ENCODE measurements at regions not wholly inside any gene's neighbourhood (a gene's known extent, or its start where the extent isn't known, plus 50 kb on each side); places are given as distances from the start of the nearest gene placed in this dataset.

DNA sequence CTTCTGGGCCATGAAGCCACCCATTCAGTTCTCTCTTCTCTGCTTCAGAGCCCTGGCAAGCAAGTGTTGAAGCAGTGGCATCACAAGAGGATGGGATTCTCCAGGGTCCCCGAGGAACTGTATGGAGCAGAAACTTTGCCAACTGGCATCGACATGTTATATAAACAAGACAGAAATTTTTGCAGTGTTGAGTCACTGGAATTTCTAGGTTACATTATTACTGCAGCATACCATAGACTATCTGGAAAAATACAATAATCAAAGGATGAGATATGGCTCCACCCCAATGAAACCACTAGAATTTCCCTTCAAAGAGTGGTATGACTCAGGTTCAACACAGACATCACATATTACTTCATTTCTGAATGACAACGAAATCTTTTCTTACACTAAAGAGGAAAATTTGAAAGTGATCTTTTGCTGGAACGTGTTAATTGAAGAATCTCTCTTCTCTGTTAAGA, 343.0 kb upstream of the DYNLRB2 start:
- Histone ChIP-seq H3K27ac (ENCODE audit: insufficient read depth, low read depth, low read length) (peak overlapping the region; percentile 93), H3K9me3 (replicated peaks; ENCODE audit: control insufficient read depth, insufficient read depth, low read length) (no peaks in the 10 kb centered on the region), H3K36me3 (ENCODE audit: control insufficient read depth in 2 of 2, extremely low read depth in 1 of 2, insufficient read depth in 2 of 2, low read length in 2 of 2) (no peaks in the 10 kb centered on the region), H3K4me2 (ENCODE audit: insufficient read depth, low read length) (peak overlapping the region; percentile 83), H3K79me2 (ENCODE audit: control insufficient read depth, insufficient read depth, low read length) (no peaks in the 10 kb centered on the region), H3K4me1 (ENCODE audit: control insufficient read depth, extremely low read depth, insufficient read depth, low read length) (peaks cover 18% of the 10 kb centered on the region), H3K9ac (replicated peaks; ENCODE audit: extremely low read depth, insufficient read depth, low read length) (peak overlapping the region; percentile 93), H2AFZ (ENCODE audit: low read depth, low read length) (peak overlapping the region; percentile 79), H3K4me3 (replicated peaks in 1 of 3; ENCODE audit: insufficient read depth in 1 of 3, low read depth in 1 of 3, low read length in 3 of 3) (no peak overlapping the region), H3K9me1 (replicated peaks; ENCODE audit: control insufficient read depth, extremely low read depth, insufficient read depth, low read length) (no peaks in the 10 kb centered on the region), H3K27me3 (ENCODE audit: control insufficient read depth in 2 of 2, insufficient read depth in 2 of 2, low read length in 2 of 2) (no peaks in the 10 kb centered on the region), H4K20me1 (replicated peaks; ENCODE audit: control insufficient read depth, extremely low read depth, insufficient read depth, low read length) (no peaks in the 10 kb centered on the region)
- no TSS peak for BruUV-seq (replicated peaks)
- ChIA-PET POLR2A (no interaction called here), CTCF (interaction anchor here (0.9 to 1.2 kb wide), 2 partner anchors 53 to 95 kb away, joined by 3 read pairs; no protein-coding TSS in a partner anchor)
- TF ChIP-seq JUN (IDR thresholded peaks at IDR 0.05; ENCODE audit: borderline replicate concordance, insufficient read depth, insufficient read length, low read depth): peak; percentile 72
- no peak for TF ChIP-seq EZH2 (IDR thresholded peaks at IDR 0.05; ENCODE audit: borderline replicate concordance, low read depth, low read length, severe bottlenecking)
- TF ChIP-seq POLR2A (IDR thresholded peaks at IDR 0.05; ENCODE audit: low read depth, low read length): peak; percentile 48
- no peak for TF ChIP-seq MAX (IDR thresholded peaks at IDR 0.05; ENCODE audit: insufficient read depth, insufficient read length)
- peak; percentile 56 for TF ChIP-seq GATA2 (IDR thresholded peaks at IDR 0.05; ENCODE audit: insufficient read depth, insufficient read length, low read depth, low read length)
- TF ChIP-seq, protein P1, sequence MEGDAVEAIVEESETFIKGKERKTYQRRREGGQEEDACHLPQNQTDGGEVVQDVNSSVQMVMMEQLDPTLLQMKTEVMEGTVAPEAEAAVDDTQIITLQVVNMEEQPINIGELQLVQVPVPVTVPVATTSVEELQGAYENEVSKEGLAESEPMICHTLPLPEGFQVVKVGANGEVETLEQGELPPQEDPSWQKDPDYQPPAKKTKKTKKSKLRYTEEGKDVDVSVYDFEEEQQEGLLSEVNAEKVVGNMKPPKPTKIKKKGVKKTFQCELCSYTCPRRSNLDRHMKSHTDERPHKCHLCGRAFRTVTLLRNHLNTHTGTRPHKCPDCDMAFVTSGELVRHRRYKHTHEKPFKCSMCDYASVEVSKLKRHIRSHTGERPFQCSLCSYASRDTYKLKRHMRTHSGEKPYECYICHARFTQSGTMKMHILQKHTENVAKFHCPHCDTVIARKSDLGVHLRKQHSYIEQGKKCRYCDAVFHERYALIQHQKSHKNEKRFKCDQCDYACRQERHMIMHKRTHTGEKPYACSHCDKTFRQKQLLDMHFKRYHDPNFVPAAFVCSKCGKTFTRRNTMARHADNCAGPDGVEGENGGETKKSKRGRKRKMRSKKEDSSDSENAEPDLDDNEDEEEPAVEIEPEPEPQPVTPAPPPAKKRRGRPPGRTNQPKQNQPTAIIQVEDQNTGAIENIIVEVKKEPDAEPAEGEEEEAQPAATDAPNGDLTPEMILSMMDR (IDR thresholded peaks at IDR 0.05; ENCODE audit: extremely low read depth in 1 of 2, insufficient read depth in 1 of 2, low read depth in 1 of 2, low read length in 2 of 2): no peak
- TF ChIP-seq FOS (IDR thresholded peaks at IDR 0.05; ENCODE audit: borderline replicate concordance, insufficient read depth, low read length): peak; percentile 88
- peak; percentile 79 for TF ChIP-seq POLR2AphosphoS5 (IDR thresholded peaks at IDR 0.05; ENCODE audit: insufficient read depth, low read depth, low read length)
- TF ChIP-seq MYC (IDR thresholded peaks at IDR 0.05; ENCODE audit: low read depth, low read length): no peak
- dilution Hi-C loops (cut with MboI; ENCODE audit: extremely low pct_ligation_motif_present, low sequenced_read_pairs) (no loop called here), intact Hi-C loops (cut with micrococcal nuclease) (loop anchor here (2.0 to 5.0 kb wide), 4 partner anchors 39 to 740 kb away; no protein-coding TSS in a partner anchor)
- peak; percentile 91 for DNase-seq (ENCODE audit: low read depth, low spot score)
- peak; percentile 78 for FAIRE-seq

Data from endothelial cell of umbilical vein (primary cell).